RWPE2 (cell line): ENCODE measurements at regions not wholly inside any gene's neighbourhood (a gene's known extent, or its start where the extent isn't known, plus 50 kb on each side); places are given as distances from the start of the nearest gene placed in this dataset.
A peak's percentile ranks its signal among the peaks of the same experiment; 100 is the strongest.

Experiments
- ATAC-seq: fragments of 200-7000 bp; cut with Tn5 transposase; 3 replicates; pipeline ENCODE4 v1.9.1; 2021; ENCODE audit warnings: low read depth
- DNase-seq: peaks from one replicate; pipeline ENCODE4 v3.0.0-alpha.2; 2020; ENCODE audit warnings: low spot score
- H3K27ac ChIP-seq: fragments of 450-650 bp; 2 replicates; pipeline ENCODE4 v1.5.1; 2017; ENCODE audit warnings: mild to moderate bottlenecking; ENCODE audit not compliant: poor library complexity, severe bottlenecking
- H3K27me3 ChIP-seq: fragments of 250-450 bp; sonication (Bioruptor Pico); 2 replicates; pipeline ENCODE4 v1.5.1; 2021; ENCODE audit warnings: mild to moderate bottlenecking, moderate library complexity; ENCODE audit not compliant: insufficient read depth, poor library complexity, severe bottlenecking
- H3K36me3 ChIP-seq: fragments of 250-450 bp; sonication (Bioruptor Pico); 2 replicates; pipeline ENCODE4 v1.5.1; 2020; ENCODE audit warnings: low read depth, mild to moderate bottlenecking, moderate library complexity
- H3K4me1 ChIP-seq: fragments of 250-450 bp; sonication (Bioruptor Pico); 2 replicates; pipeline ENCODE4 v1.5.1; 2021; ENCODE audit warnings: mild to moderate bottlenecking, moderate library complexity; ENCODE audit not compliant: insufficient read depth, poor library complexity, severe bottlenecking
- H3K4me3 ChIP-seq: fragments of 250-450 bp; sonication (Bioruptor Pico); 2 replicates; pipeline ENCODE4 v1.5.1; 2021; ENCODE audit warnings: mild to moderate bottlenecking, moderate library complexity; ENCODE audit not compliant: severe bottlenecking
- H3K9me3 ChIP-seq: fragments of 250-450 bp; sonication (Bioruptor Pico); 2 replicates; pipeline ENCODE4 v1.5.1; 2021; ENCODE audit warnings: mild to moderate bottlenecking, moderate library complexity; ENCODE audit not compliant: severe bottlenecking
- CTCF ChIP-seq: fragments of 450-650 bp; IDR thresholded peaks from one replicate; pipeline ENCODE4 v1.5.1; 2017; ENCODE audit warnings: mild to moderate bottlenecking, moderate library complexity; ENCODE audit not compliant: poor library complexity, severe bottlenecking

GRCh38 chr5:102040326-102040725 lies 255.8 kb downstream of the SLCO4C1 start:
- no peaks in the 10 kb centered on the region for H3K9me3 ChIP-seq
- ATAC-seq (no peak), DNase-seq (no peak)
- H3K36me3 ChIP-seq = no peaks in the 10 kb centered on the region
- no peak overlapping the region for H3K27ac ChIP-seq
- H3K27me3 ChIP-seq = peaks cover 3% of the 10 kb centered on the region
- H3K4me1 ChIP-seq = no peaks in the 10 kb centered on the region
- TF ChIP-seq CTCF = no peak
- H3K4me3 ChIP-seq = no peak overlapping the region

- no peak overlapping the region for H3K27ac ChIP-seq
- no peak; the same call in 2 of the 3 replicates for ATAC-seq
- H3K36me3 ChIP-seq = no peaks in the 10 kb centered on the region
- no peaks in the 10 kb centered on the region for H3K9me3 ChIP-seq
- H3K4me3 ChIP-seq = no peak overlapping the region
- DNase-seq = no peak
- TF ChIP-seq CTCF = no peak
- H3K4me1 ChIP-seq = no peaks in the 10 kb centered on the region
- no peaks in the 10 kb centered on the region for H3K27me3 ChIP-seq
Observed at GRCh38 chr5:102036927-102037326, 259.2 kb downstream of the SLCO4C1 start.

- no peaks in the 10 kb centered on the region for H3K27me3 ChIP-seq
- no peaks in the 10 kb centered on the region for H3K4me1 ChIP-seq
- H3K4me3 ChIP-seq = no peak overlapping the region
- H3K9me3 ChIP-seq = no peaks in the 10 kb centered on the region
- no peaks in the 10 kb centered on the region for H3K36me3 ChIP-seq
- DNase-seq (no peak), ATAC-seq (no peak)
- no peak overlapping the region for H3K27ac ChIP-seq
- TF ChIP-seq CTCF = no peak
Observed at GRCh38 chr5:102031711-102032110, 264.4 kb downstream of the SLCO4C1 start.

- H3K27ac ChIP-seq = no peak overlapping the region
- no peak for TF ChIP-seq CTCF
- H3K9me3 ChIP-seq = no peaks in the 10 kb centered on the region
- ATAC-seq (no peak), DNase-seq (peak; percentile 26)
- H3K4me1 ChIP-seq = no peaks in the 10 kb centered on the region
- peaks cover 4% of the 10 kb centered on the region for H3K27me3 ChIP-seq
- H3K4me3 ChIP-seq = no peak overlapping the region
- H3K36me3 ChIP-seq = no peaks in the 10 kb centered on the region
Observed at GRCh38 chr5:102018690-102019089, 277.4 kb downstream of the SLCO4C1 start.

- Histone ChIP-seq H3K36me3 (no peaks in the 10 kb centered on the region), H3K9me3 (no peaks in the 10 kb centered on the region), H3K4me1 (no peaks in the 10 kb centered on the region), H3K4me3 (no peak overlapping the region), H3K27ac (no peak overlapping the region), H3K27me3 (peaks cover 4% of the 10 kb centered on the region)
- ATAC-seq (no peak), DNase-seq (no peak)
- TF ChIP-seq CTCF = no peak
Observed at GRCh38 chr5:102018279-102018678, 277.8 kb downstream of the SLCO4C1 start.
